GM23338 (cell line): ENCODE measurements at regions not wholly inside any gene's neighbourhood (a gene's known extent, or its start where the extent isn't known, plus 50 kb on each side); places are given as distances from the start of the nearest gene placed in this dataset.

ENCODE experiments used
- ATAC-seq: fragments of 200-7000 bp; cut with Tn5 transposase; 3 replicates; pipeline ENCODE4 v1.9.1; 2020
- DNase-seq: peaks from one replicate; pipeline ENCODE4 v3.0.0-alpha.2; 2015; ENCODE audit warnings: low spot score
- H2AFZ ChIP-seq: fragments of 200-600 bp; sonication (generic); 2 replicates; pipeline ENCODE4 v1.8.0; 2016; ENCODE audit warnings: antibody characterized with exemption, mild to moderate bottlenecking, moderate library complexity
- H3F3A ChIP-seq: fragments of 200-600 bp; sonication (generic); replicated peaks from 2 replicates; pipeline ENCODE4 v1.8.0; 2017; ENCODE audit warnings: antibody characterized with exemption, mixed run types, low read depth
- H3K27ac ChIP-seq: fragments of 200-600 bp; sonication (generic); 2 replicates; pipeline ENCODE4 v1.6.1; 2016; ENCODE audit warnings: low read depth
- H3K27me3 ChIP-seq: fragments of 200-600 bp; sonication (generic); 2 replicates; pipeline ENCODE4 v1.8.0; 2016; ENCODE audit warnings: mild to moderate bottlenecking, mixed run types, moderate library complexity; ENCODE audit not compliant: insufficient read depth
- H3K36me3 ChIP-seq: fragments of 200-600 bp; sonication (generic); 2 replicates; pipeline ENCODE4 v1.8.0; 2016; ENCODE audit warnings: mild to moderate bottlenecking; ENCODE audit not compliant: insufficient read depth
- H3K4me1 ChIP-seq: fragments of 200-600 bp; sonication (generic); 2 replicates; pipeline ENCODE4 v1.8.0; 2016; ENCODE audit warnings: mild to moderate bottlenecking, moderate library complexity; ENCODE audit not compliant: insufficient read depth
- H3K4me2 ChIP-seq: fragments of 200-600 bp; sonication (generic); 2 replicates; pipeline ENCODE4 v1.7.1; 2017; ENCODE audit warnings: mixed run types
- H3K4me3 ChIP-seq: fragments of 200-600 bp; sonication (generic); 2 replicates; pipeline ENCODE4 v1.6.1; 2016; ENCODE audit warnings: mixed run types
- H3K79me2 ChIP-seq: fragments of 200-600 bp; sonication (generic); replicated peaks from 2 replicates; pipeline ENCODE4 v1.8.0; 2017; ENCODE audit warnings: mild to moderate bottlenecking; ENCODE audit not compliant: insufficient read depth
- H3K9me2 ChIP-seq: fragments of 200-600 bp; sonication (generic); 2 replicates; pipeline ENCODE4 v1.8.0; 2017; ENCODE audit not compliant: insufficient read depth
- H4K20me1 ChIP-seq: fragments of 200-600 bp; sonication (generic); replicated peaks from 2 replicates; pipeline ENCODE4 v1.8.0; 2017; ENCODE audit warnings: mild to moderate bottlenecking; ENCODE audit not compliant: insufficient read depth
- H3K27ac Mint-ChIP-seq: 2 replicates; pipeline ENCODE4 v1.8.0; 2020; ENCODE audit warnings: inconsistent platforms, mild to moderate bottlenecking, moderate library complexity, mixed read lengths
- H3K27me3 Mint-ChIP-seq: 3 replicates; pipeline ENCODE4 v1.8.0; 2022; ENCODE audit warnings: low read depth, mild to moderate bottlenecking, moderate library complexity, mixed read lengths, inconsistent platforms; ENCODE audit not compliant: insufficient read depth, poor library complexity
- H3K36me3 Mint-ChIP-seq: 3 replicates; pipeline ENCODE4 v1.8.0; 2021; ENCODE audit warnings: low read depth, mild to moderate bottlenecking, inconsistent platforms, moderate library complexity, mixed read lengths
- H3K4me1 Mint-ChIP-seq: 3 replicates; pipeline ENCODE4 v1.8.0; 2020; ENCODE audit warnings: mild to moderate bottlenecking, inconsistent platforms, mixed read lengths
- H3K4me3 Mint-ChIP-seq: 3 replicates; pipeline ENCODE4 v1.8.0; 2021; ENCODE audit warnings: moderate library complexity, mild to moderate bottlenecking, inconsistent platforms, mixed read lengths
- H3K9me3 Mint-ChIP-seq: 3 replicates; pipeline ENCODE4 v1.8.0; 2020; ENCODE audit warnings: moderate library complexity, mild to moderate bottlenecking, inconsistent platforms, mixed read lengths
- CREB1 ChIP-seq: fragments of 250-450 bp; sonication (Bioruptor Pico); IDR thresholded peaks from 2 replicates; pipeline ENCODE4 v1.5.0; 2020; ENCODE audit warnings: low read depth, mild to moderate bottlenecking, moderate library complexity
- CTCF ChIP-seq, 2 experiments: fragments of 200-600 bp in 1 of 2; sonication (generic) in 1 of 2; conservative IDR thresholded peaks; 2 replicates each; pipeline versions ENCODE4 v1.5.1 to v1.6.1; 2016 to 2017; ENCODE audit warnings: antibody characterized with exemption in 2 of 2, low read depth in 2 of 2, mild to moderate bottlenecking in 2 of 2, moderate library complexity in 1 of 2
- EZH2 ChIP-seq: fragments of 200-600 bp; sonication (generic); IDR thresholded peaks from one replicate; pipeline ENCODE4 v1.8.0; 2017; ENCODE audit warnings: antibody characterized with exemption, mild to moderate bottlenecking, low read depth; ENCODE audit not compliant: unreplicated experiment
- EZH2phosphoT487 ChIP-seq: fragments of 200-600 bp; sonication (generic); IDR thresholded peaks from one replicate; pipeline ENCODE4 v1.8.1; 2018; ENCODE audit warnings: antibody characterized with exemption; ENCODE audit not compliant: unreplicated experiment
- ZNF462 ChIP-seq: fragments of 250-450 bp; sonication (Bioruptor Pico); IDR thresholded peaks from 2 replicates; pipeline ENCODE4 v1.5.0; 2020; ENCODE audit warnings: mild to moderate bottlenecking, moderate library complexity

GRCh38 chr3:73868688-73869315 is 244.1 kb upstream of the PDZRN3 start:
- DNase-seq = peak; percentile 71
- H3K27me3 ChIP-seq = no peaks in the 10 kb centered on the region
- Mint-ChIP-seq H3K4me3 (no peak overlapping the region), H3K9me3 (peaks cover 8% of the 10 kb centered on the region; the same call in 2 of the 3 replicates), H3K27me3 (peaks cover 4% of the 10 kb centered on the region), H3K36me3 (no peaks in the 10 kb centered on the region), H3K4me1 (peaks cover 2% of the 10 kb centered on the region; the same call in 2 of the 3 replicates), H3K27ac (no peak overlapping the region)
- no peak overlapping the region for H3K27ac ChIP-seq
- no peaks in the 10 kb centered on the region for H3K36me3 ChIP-seq
- no peaks in the 10 kb centered on the region for H3K79me2 ChIP-seq
- H3K9me2 ChIP-seq = no peaks in the 10 kb centered on the region
- no peaks in the 10 kb centered on the region for H4K20me1 ChIP-seq
- no peak overlapping the region for H3K4me3 ChIP-seq
- no peaks in the 10 kb centered on the region for H3F3A ChIP-seq
- no peak overlapping the region for H3K4me2 ChIP-seq
- peak; percentile 54 for ATAC-seq
- TF ChIP-seq CREB1 (CRISPR knock-in tag) (no peak), CTCF (conservative IDR thresholded peaks at IDR 0.05; ENCODE audit: low read depth in 2 of 2) (peak; percentile 72 to 80)
- peaks cover 2% of the 10 kb centered on the region; the same call in 1 of the 2 replicates for H3K4me1 ChIP-seq
- H2AFZ ChIP-seq = no peak overlapping the region

GRCh38 chr3:73867524-73867923 is 242.8 kb upstream of the PDZRN3 start:
- DNase-seq (no peak), ATAC-seq (no peak)
- no peak overlapping the region for H3K4me3 ChIP-seq
- H3K36me3 Mint-ChIP-seq = no peaks in the 10 kb centered on the region
- H3K36me3 ChIP-seq = no peaks in the 10 kb centered on the region
- no peak overlapping the region for H2AFZ ChIP-seq
- no peak overlapping the region for H3K27ac ChIP-seq
- H3K79me2 ChIP-seq = no peaks in the 10 kb centered on the region
- H3F3A ChIP-seq = no peaks in the 10 kb centered on the region
- H3K27ac Mint-ChIP-seq = no peak overlapping the region
- H3K4me1 Mint-ChIP-seq = no peaks in the 10 kb centered on the region; the same call in 2 of the 3 replicates
- H4K20me1 ChIP-seq = no peaks in the 10 kb centered on the region
- H3K27me3 ChIP-seq = no peaks in the 10 kb centered on the region
- H3K27me3 Mint-ChIP-seq = peaks cover 4% of the 10 kb centered on the region
- H3K9me3 Mint-ChIP-seq = peaks cover 8% of the 10 kb centered on the region; the same call in 2 of the 3 replicates
- no peak for TF ChIP-seq ZNF462 (CRISPR knock-in tag)
- TF ChIP-seq EZH2 = no peak
- no peak for TF ChIP-seq EZH2phosphoT487
- TF ChIP-seq CTCF (conservative IDR thresholded peaks at IDR 0.05; ENCODE audit: low read depth in 2 of 2) = no peak
- no peak overlapping the region for H3K4me3 Mint-ChIP-seq
- no peaks in the 10 kb centered on the region; the same call in 1 of the 2 replicates for H3K9me2 ChIP-seq
- no peak overlapping the region for H3K4me2 ChIP-seq
- H3K4me1 ChIP-seq = no peaks in the 10 kb centered on the region
